Stomach (tissue), 8 donors: ENCODE measurements at regions not wholly inside any gene's neighbourhood (a gene's known extent, or its start where the extent isn't known, plus 50 kb on each side); places are given as distances from the start of the nearest gene placed in this dataset.

Source experiments
- DNase-seq, 2 donors: peaks; one replicate each; pipeline versions ENCODE4 v3.0.0 to v3.0.0-alpha.2; 2013 to 2019
- H3K27ac ChIP-seq, 5 donors: fragments of 200-600 bp in 4 of 5; sonication (generic) in 4 of 5; one replicate each; pipeline ENCODE4 v1.5.1; 2013 to 2019; ENCODE audit warnings: mild to moderate bottlenecking in 1 of 5, moderate library complexity in 1 of 5
- H3K27me3 ChIP-seq, 3 donors: fragments of 200-600 bp; sonication (generic); one replicate each; pipeline ENCODE4 v1.5.1; 2017 to 2019; ENCODE audit warnings: mixed run types in 1 of 3
- H3K36me3 ChIP-seq, 4 donors: fragments of 200-600 bp; sonication (generic); 1 replicate in 3 of 4; 2 replicates in 1 of 4; pipeline ENCODE4 v1.5.1; 2016 to 2019
- H3K4me1 ChIP-seq, 4 donors: fragments of 200-600 bp; sonication (generic); one replicate each; pipeline ENCODE4 v1.5.1; 2016 to 2019
- H3K4me3 ChIP-seq, 4 donors: fragments of 200-600 bp; sonication (generic) in 3 of 4; one replicate each; pipeline ENCODE4 v1.5.1; 2016 to 2019; ENCODE audit warnings: mild to moderate bottlenecking in 1 of 4
- H3K9me3 ChIP-seq, 4 donors: fragments of 200-600 bp; sonication (generic); one replicate each; pipeline ENCODE4 v1.5.1; 2016 to 2019
- EP300 ChIP-seq: sonication (generic); formaldehyde crosslinking; IDR thresholded peaks from one replicate; pipeline ENCODE4 v1.6.1; 2017; ENCODE audit warnings: antibody characterized with exemption
- POLR2A ChIP-seq, 4 donors: fragments of 450-650 bp; IDR thresholded peaks; one replicate each; pipeline ENCODE4 v1.6.1; 2016; ENCODE audit warnings: antibody characterized with exemption in 4 of 4, control low read depth in 2 of 4, mild to moderate bottlenecking in 1 of 4, moderate library complexity in 1 of 4
- POLR2AphosphoS5 ChIP-seq, 3 donors: sonication (generic); formaldehyde crosslinking; IDR thresholded peaks; one replicate each; pipeline ENCODE4 v1.6.1; 2016; ENCODE audit warnings: antibody characterized with exemption in 3 of 3
- WGBS, 5 donors: extraction: QIAGEN DNeasy Blood & Tissue Kit in 3 of 5; methylation state at CpG; one replicate each; pipeline versions ENCODE4 v1.1.5 to v1.1.7; 2013 to 2018; 5-methylcytosine and 5-hydroxymethylcytosine counted together
- intact Hi-C: fragments of 100-400 bp; cut with DNase I; formaldehyde crosslinking; loops from one replicate; pipeline ENCODE4 v1.15.1; 2023; ENCODE audit warnings: low total_unique reads
- TF ChIP-seq, protein P1 (sequence below), 7 experiments: fragments of 450-650 bp in 4 of 7; fragments of 200-600 bp in 3 of 7; sonication (generic) in 3 of 7; IDR thresholded peaks; one replicate each; pipeline ENCODE4 v1.5.1; 2016 to 2019; ENCODE audit warnings: antibody characterized with exemption in 7 of 7, control low read depth in 2 of 7, mild to moderate bottlenecking in 1 of 7
- donor health status: healthy with polysubstance abuse.
- donor health status: Bipolar disorder and iron deficiency.
- donor health status: healthy.

DNA sequence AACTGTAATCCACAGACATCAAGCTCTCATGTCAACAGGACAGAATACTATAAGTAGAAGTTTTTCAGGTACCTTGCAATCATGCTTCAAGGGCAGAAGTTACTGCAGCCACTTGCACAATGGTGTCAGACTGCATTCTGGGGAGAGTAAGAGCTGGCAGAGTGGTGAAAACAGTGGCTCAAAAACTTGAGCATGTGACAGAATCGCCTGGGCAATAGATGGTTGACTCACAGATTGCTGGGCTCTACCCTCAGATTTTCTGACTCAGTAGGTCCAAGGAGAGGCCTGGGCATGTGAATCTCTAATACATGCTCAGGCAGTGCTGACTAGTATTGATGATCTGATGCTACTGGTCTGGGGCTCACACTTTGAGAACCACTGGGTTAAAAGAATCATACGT lies 187.8 kb downstream of the TBX5 start:
- intact Hi-C loops, result no loop called here
- TF ChIP-seq EP300 (no peak), POLR2AphosphoS5 (IDR thresholded peaks at IDR 0.05) (no peak), POLR2A (IDR thresholded peaks at IDR 0.05) (no peak)
- TF ChIP-seq, protein P1, sequence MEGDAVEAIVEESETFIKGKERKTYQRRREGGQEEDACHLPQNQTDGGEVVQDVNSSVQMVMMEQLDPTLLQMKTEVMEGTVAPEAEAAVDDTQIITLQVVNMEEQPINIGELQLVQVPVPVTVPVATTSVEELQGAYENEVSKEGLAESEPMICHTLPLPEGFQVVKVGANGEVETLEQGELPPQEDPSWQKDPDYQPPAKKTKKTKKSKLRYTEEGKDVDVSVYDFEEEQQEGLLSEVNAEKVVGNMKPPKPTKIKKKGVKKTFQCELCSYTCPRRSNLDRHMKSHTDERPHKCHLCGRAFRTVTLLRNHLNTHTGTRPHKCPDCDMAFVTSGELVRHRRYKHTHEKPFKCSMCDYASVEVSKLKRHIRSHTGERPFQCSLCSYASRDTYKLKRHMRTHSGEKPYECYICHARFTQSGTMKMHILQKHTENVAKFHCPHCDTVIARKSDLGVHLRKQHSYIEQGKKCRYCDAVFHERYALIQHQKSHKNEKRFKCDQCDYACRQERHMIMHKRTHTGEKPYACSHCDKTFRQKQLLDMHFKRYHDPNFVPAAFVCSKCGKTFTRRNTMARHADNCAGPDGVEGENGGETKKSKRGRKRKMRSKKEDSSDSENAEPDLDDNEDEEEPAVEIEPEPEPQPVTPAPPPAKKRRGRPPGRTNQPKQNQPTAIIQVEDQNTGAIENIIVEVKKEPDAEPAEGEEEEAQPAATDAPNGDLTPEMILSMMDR (IDR thresholded peaks at IDR 0.05), result no peak
- 63 to 89% (median 85%) methylated on average over 2 of the region's 2 CpGs for WGBS, 5 donors
- no peaks in the 10 kb centered on the region for H3K4me1 ChIP-seq
- peaks cover 0 to 10% (median 0%) of the 10 kb centered on the region in 4 donors for H3K9me3 ChIP-seq
- no peak overlapping the region for H3K27ac ChIP-seq
- H3K36me3 ChIP-seq, result no peaks in the 10 kb centered on the region
- H3K4me3 ChIP-seq, result no peak overlapping the region
- no peak for DNase-seq
- peaks cover 0 to 49% (median 5%) of the 10 kb centered on the region in 3 donors for H3K27me3 ChIP-seq

DNA sequence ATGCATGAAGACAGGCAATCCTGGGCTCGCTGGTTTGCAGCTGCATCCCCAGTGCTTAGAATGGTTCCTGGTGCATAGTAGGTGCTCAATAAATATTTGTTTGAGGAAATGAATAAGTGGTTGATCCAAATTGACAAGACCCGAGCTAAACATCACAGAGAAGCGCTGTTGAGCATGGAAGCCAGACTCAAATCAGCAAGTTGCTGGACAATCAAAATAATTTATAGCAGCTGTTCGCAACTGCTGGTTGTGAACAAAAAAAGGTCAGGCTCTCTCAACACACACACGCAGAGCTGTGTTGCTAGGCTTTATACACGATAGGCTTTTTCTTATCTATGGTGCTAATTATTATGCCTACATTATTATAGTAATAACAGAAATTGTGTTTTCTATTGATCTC lies 190.2 kb downstream of the TBX5 start:
- H3K9me3 ChIP-seq, result peaks cover 0 to 10% (median 3%) of the 10 kb centered on the region in 4 donors
- peak in 1 of 2 donors; percentile 12 for DNase-seq
- WGBS, 5 donors, result 53 to 60% (median 56%) methylated on average over 6 of the region's 6 CpGs
- TF ChIP-seq EP300 (no peak), POLR2A (IDR thresholded peaks at IDR 0.05) (no peak), POLR2AphosphoS5 (IDR thresholded peaks at IDR 0.05) (no peak)
- TF ChIP-seq, protein P1 (IDR thresholded peaks at IDR 0.05), result no peak
- H3K27ac ChIP-seq, result no peak overlapping the region
- no peaks in the 10 kb centered on the region for H3K4me1 ChIP-seq
- no peaks in the 10 kb centered on the region for H3K36me3 ChIP-seq
- no peak overlapping the region for H3K4me3 ChIP-seq
- intact Hi-C loops, result no loop called here
- H3K27me3 ChIP-seq, result peaks cover 0 to 47% (median 5%) of the 10 kb centered on the region in 3 donors

DNA sequence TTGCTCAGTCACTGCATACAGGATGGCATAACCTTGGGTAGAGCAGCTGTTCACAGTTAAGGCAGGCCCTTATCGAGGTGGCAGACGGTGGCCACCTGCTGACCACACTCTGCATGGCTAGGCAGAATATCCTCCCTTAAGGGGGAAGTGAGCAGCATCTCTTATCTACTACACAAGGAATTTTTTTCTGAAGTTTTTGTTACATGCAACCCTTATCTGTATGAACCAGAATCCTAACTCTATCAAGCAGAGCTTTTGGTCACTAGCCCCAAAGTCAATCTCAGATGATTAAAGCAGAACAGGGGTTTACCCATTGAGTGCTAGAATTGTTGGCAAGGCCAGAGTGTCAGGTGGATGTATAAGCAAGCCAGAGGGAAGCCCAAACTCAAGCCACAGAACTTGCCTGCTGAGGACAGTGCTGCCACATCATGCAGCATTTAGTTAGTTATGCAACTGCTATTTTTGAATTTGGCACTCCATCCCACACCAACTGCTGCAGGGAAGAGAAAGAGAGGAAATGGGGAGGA lies 192.8 kb downstream of the TBX5 start:
- Histone ChIP-seq H3K4me1 (no peaks in the 10 kb centered on the region), H3K36me3 (no peaks in the 10 kb centered on the region), H3K9me3 (peaks cover 0 to 10% (median 3%) of the 10 kb centered on the region in 4 donors), H3K27ac (no peak overlapping the region), H3K4me3 (no peak overlapping the region), H3K27me3 (peaks cover 0 to 38% (median 0%) of the 10 kb centered on the region in 3 donors)
- intact Hi-C loops, result no loop called here
- TF ChIP-seq POLR2AphosphoS5 (IDR thresholded peaks at IDR 0.05) (no peak), EP300 (no peak), POLR2A (IDR thresholded peaks at IDR 0.05) (no peak)
- TF ChIP-seq, protein P1 (IDR thresholded peaks at IDR 0.05), result no peak
- peak in 1 of 2 donors; percentile 6 for DNase-seq
- 9 to 17% (median 11%) methylated on average over 2 of the region's 2 CpGs for WGBS, 5 donors

- DNase-seq, result peak in 1 of 2 donors; percentile 2
- Histone ChIP-seq H3K27me3 (peaks cover 0 to 18% (median 0%) of the 10 kb centered on the region in 3 donors), H3K4me3 (no peak overlapping the region), H3K36me3 (no peaks in the 10 kb centered on the region), H3K27ac (no peak overlapping the region), H3K4me1 (no peaks in the 10 kb centered on the region), H3K9me3 (peaks cover 0 to 6% (median 0%) of the 10 kb centered on the region in 4 donors)
- intact Hi-C loops, result no loop called here
- TF ChIP-seq, protein P1 (IDR thresholded peaks at IDR 0.05), result no peak
- TF ChIP-seq POLR2AphosphoS5 (IDR thresholded peaks at IDR 0.05), result no peak
- TF ChIP-seq POLR2A (IDR thresholded peaks at IDR 0.05), result no peak
- TF ChIP-seq EP300, result no peak
- WGBS, 5 donors, result 71 to 86% (median 81%) methylated on average over 3 of the region's 3 CpGs
Observed at GRCh38 chr12:114209861-114210260, 196.1 kb downstream of the TBX5 start.
